Thyroid gland (tissue), 4 donors: ENCODE measurements at regions not wholly inside any gene's neighbourhood (a gene's known extent, or its start where the extent isn't known, plus 50 kb on each side); places are given as distances from the start of the nearest gene placed in this dataset.

Source experiments
- CTCF ChIP-seq, 6 experiments: fragments of 200-600 bp in 3 of 6; fragments of 450-650 bp in 3 of 6; sonication (generic) in 3 of 6; IDR thresholded peaks; one replicate each; pipeline ENCODE4 v1.5.1; 2016 to 2019; ENCODE audit warnings: antibody characterized with exemption in 6 of 6, mild to moderate bottlenecking in 2 of 6, inconsistent platforms in 1 of 6, moderate library complexity in 1 of 6
- POLR2A ChIP-seq, 2 donors: fragments of 450-650 bp; IDR thresholded peaks; one replicate each; pipeline ENCODE4 v1.6.1; 2017; ENCODE audit warnings: antibody characterized with exemption in 2 of 2, mild to moderate bottlenecking in 2 of 2, moderate library complexity in 1 of 2

GRCh38 chr3:15896500-15896899, 98.7 kb upstream of the ANKRD28 start:
- no peak for TF ChIP-seq POLR2A (IDR thresholded peaks at IDR 0.05)
- no peak for TF ChIP-seq CTCF (IDR thresholded peaks at IDR 0.05)
